Activated naive CD8-positive, alpha-beta T cell treated with anti-CD3 and anti-CD28 coated beads, Interleukin-2, amount 50 U/mL, for 16 hours (primary cell): ENCODE measurements at regions not wholly inside any gene's neighbourhood (a gene's known extent, or its start where the extent isn't known, plus 50 kb on each side); places are given as distances from the start of the nearest gene placed in this dataset.
"Not testable (repeated sequence)": the region's sequence is repeated elsewhere in the genome, so short reads cannot be mapped to it uniquely, and the experiment has no call there.

Experiments
- DNase-seq: peaks from one replicate; pipeline ENCODE4 v3.0.0-alpha.2; 2020; ENCODE audit warnings: low read depth, low spot score

- no peak for DNase-seq
These were observed 86.2 kb upstream of the FRMPD4 start for GRCh38 chrX:12052109-12052508.

- no peak for DNase-seq
These were observed 80.2 kb upstream of the FRMPD4 start for GRCh38 chrX:12058087-12058486.

GRCh38 chrX:12060489-12061260 lies 77.6 kb upstream of the FRMPD4 start:
- no peak for DNase-seq

GRCh38 chrX:12065251-12065650 lies 73.0 kb upstream of the FRMPD4 start:
- DNase-seq, result no peak

- DNase-seq, result no peak
These were observed 62.2 kb upstream of the FRMPD4 start for GRCh38 chrX:12076046-12076445.

GRCh38 chrX:12080265-12080664 lies 58.0 kb upstream of the FRMPD4 start:
- DNase-seq, result no peak

GRCh38 chrX:12082959-12083358 lies 55.3 kb upstream of the FRMPD4 start:
- not testable (repeated sequence) for DNase-seq
